ENCODE measurements at regions not wholly inside any gene's neighbourhood (a gene's known extent, or its start where the extent isn't known, plus 50 kb on each side); places are given as distances from the start of the nearest gene placed in this dataset.

- Histone ChIP-seq H3K4me3 (replicated peaks; ENCODE audit: low read depth, low read length) (no peak overlapping the region), H3K36me3 (ENCODE audit: control insufficient read depth, insufficient read depth, low read length) (no peaks in the 10 kb centered on the region), H3K27me3 (replicated peaks; ENCODE audit: control insufficient read depth, insufficient read depth, low read length) (peaks cover 2% of the 10 kb centered on the region)
- no peak for TF ChIP-seq CTCF (IDR thresholded peaks at IDR 0.05; ENCODE audit: insufficient read depth, low read length, poor library complexity, severe bottlenecking)
- no peak for DNase-seq (ENCODE audit: extremely low read depth, insufficient read length)
Measured at GRCh38 chr7:25586513-25586912, 358.2 kb upstream of the NPVF start.

GRCh38 chr7:25594122-25594521 is 365.8 kb upstream of the NPVF start:
- TF ChIP-seq CTCF (IDR thresholded peaks at IDR 0.05; ENCODE audit: insufficient read depth, low read length, poor library complexity, severe bottlenecking), result no peak
- Histone ChIP-seq H3K27me3 (replicated peaks; ENCODE audit: control insufficient read depth, insufficient read depth, low read length) (no peaks in the 10 kb centered on the region), H3K36me3 (ENCODE audit: control insufficient read depth, insufficient read depth, low read length) (no peaks in the 10 kb centered on the region), H3K4me3 (replicated peaks; ENCODE audit: low read depth, low read length) (no peak overlapping the region)
- DNase-seq (ENCODE audit: extremely low read depth, insufficient read length), result no peak

GRCh38 chr7:25594728-25595127 is 366.4 kb upstream of the NPVF start:
- DNase-seq (ENCODE audit: extremely low read depth, insufficient read length), result no peak
- Histone ChIP-seq H3K36me3 (ENCODE audit: control insufficient read depth, insufficient read depth, low read length) (no peaks in the 10 kb centered on the region), H3K4me3 (replicated peaks; ENCODE audit: low read depth, low read length) (no peak overlapping the region), H3K27me3 (replicated peaks; ENCODE audit: control insufficient read depth, insufficient read depth, low read length) (no peaks in the 10 kb centered on the region)
- TF ChIP-seq CTCF (IDR thresholded peaks at IDR 0.05; ENCODE audit: insufficient read depth, low read length, poor library complexity, severe bottlenecking), result no peak

- H3K4me3 ChIP-seq (replicated peaks; ENCODE audit: low read depth, low read length), result no peak overlapping the region
- no peak for DNase-seq (ENCODE audit: extremely low read depth, insufficient read length)
- no peaks in the 10 kb centered on the region for H3K36me3 ChIP-seq (ENCODE audit: control insufficient read depth, insufficient read depth, low read length)
- TF ChIP-seq CTCF (IDR thresholded peaks at IDR 0.05; ENCODE audit: insufficient read depth, low read length, poor library complexity, severe bottlenecking), result no peak
- no peaks in the 10 kb centered on the region for H3K27me3 ChIP-seq (replicated peaks; ENCODE audit: control insufficient read depth, insufficient read depth, low read length)
Measured at GRCh38 chr7:25595996-25596395, 367.7 kb upstream of the NPVF start.

- H3K4me3 ChIP-seq (replicated peaks; ENCODE audit: low read depth, low read length), result no peak overlapping the region
- no peaks in the 10 kb centered on the region for H3K27me3 ChIP-seq (replicated peaks; ENCODE audit: control insufficient read depth, insufficient read depth, low read length)
- no peak for DNase-seq (ENCODE audit: extremely low read depth, insufficient read length)
- no peaks in the 10 kb centered on the region for H3K36me3 ChIP-seq (ENCODE audit: control insufficient read depth, insufficient read depth, low read length)
- TF ChIP-seq CTCF (IDR thresholded peaks at IDR 0.05; ENCODE audit: insufficient read depth, low read length, poor library complexity, severe bottlenecking), result no peak
Measured at GRCh38 chr7:25596443-25596842, 368.2 kb upstream of the NPVF start.

- TF ChIP-seq CTCF (IDR thresholded peaks at IDR 0.05; ENCODE audit: insufficient read depth, low read length, poor library complexity, severe bottlenecking), result no peak
- Histone ChIP-seq H3K27me3 (replicated peaks; ENCODE audit: control insufficient read depth, insufficient read depth, low read length) (no peaks in the 10 kb centered on the region), H3K4me3 (replicated peaks; ENCODE audit: low read depth, low read length) (no peak overlapping the region), H3K36me3 (ENCODE audit: control insufficient read depth, insufficient read depth, low read length) (no peaks in the 10 kb centered on the region)
- DNase-seq (ENCODE audit: extremely low read depth, insufficient read length), result no peak
Measured at GRCh38 chr7:25597946-25598345, 369.7 kb upstream of the NPVF start.

Measured in GM06990 (cell line).